H9 (cell line): ENCODE measurements at regions not wholly inside any gene's neighbourhood (a gene's known extent, or its start where the extent isn't known, plus 50 kb on each side); places are given as distances from the start of the nearest gene placed in this dataset.

Source experiments
- DNase-seq: peaks from one replicate; pipeline ENCODE4 v3.0.0-alpha.2; 2017
- H2AFZ ChIP-seq: one replicate; pipeline ENCODE4 v1.6.1; 2013; ENCODE audit warnings: mild to moderate bottlenecking, low read length, control low read depth, moderate library complexity
- H2AK5ac ChIP-seq: 2 replicates; pipeline ENCODE4 v1.6.1; 2013; ENCODE audit warnings: low read length, control low read depth, mixed read lengths; ENCODE audit not compliant: insufficient read length
- H2BK120ac ChIP-seq: one replicate; pipeline ENCODE4 v1.6.1; 2013; ENCODE audit warnings: low read depth, mild to moderate bottlenecking, low read length, control low read depth, inconsistent platforms; ENCODE audit not compliant: poor library complexity, severe bottlenecking
- H2BK12ac ChIP-seq: 2 replicates; pipeline ENCODE4 v1.6.1; 2013; ENCODE audit warnings: low read length, control low read depth, mixed read lengths, low read depth; ENCODE audit not compliant: insufficient read length
- H2BK15ac ChIP-seq: 2 replicates; pipeline ENCODE4 v1.6.1; 2013; ENCODE audit warnings: low read depth, low read length, control low read depth
- H2BK20ac ChIP-seq: one replicate; pipeline ENCODE4 v1.6.1; 2013; ENCODE audit warnings: low read depth, mild to moderate bottlenecking, low read length, control low read depth, inconsistent platforms; ENCODE audit not compliant: poor library complexity, severe bottlenecking
- H2BK5ac ChIP-seq: 2 replicates; pipeline ENCODE4 v1.6.1; 2013; ENCODE audit warnings: low read length, control low read depth, mixed read lengths; ENCODE audit not compliant: insufficient read length
- H3K14ac ChIP-seq: 2 replicates; pipeline ENCODE4 v1.6.1; 2013; ENCODE audit warnings: low read length, control low read depth; ENCODE audit not compliant: insufficient read depth
- H3K18ac ChIP-seq: 2 replicates; pipeline ENCODE4 v1.6.1; 2013; ENCODE audit warnings: low read depth, mild to moderate bottlenecking, mixed read lengths, low read length, control low read depth; ENCODE audit not compliant: insufficient read length
- H3K23ac ChIP-seq: 2 replicates; pipeline ENCODE4 v1.6.1; 2013; ENCODE audit warnings: low read length, control low read depth, mixed read lengths, low read depth; ENCODE audit not compliant: insufficient read length
- H3K23me2 ChIP-seq: 2 replicates; pipeline ENCODE4 v1.6.1; 2013; ENCODE audit warnings: low read depth, mild to moderate bottlenecking, mixed read lengths, low read length, control low read depth; ENCODE audit not compliant: insufficient read length, poor library complexity, severe bottlenecking
- H3K27ac ChIP-seq: 2 replicates; pipeline ENCODE4 v1.5.1; 2013; ENCODE audit warnings: low read length, control low read depth, mixed read lengths, low read depth; ENCODE audit not compliant: insufficient read length
- H3K27me3 ChIP-seq: 2 replicates; pipeline ENCODE4 v1.6.1; 2013; ENCODE audit warnings: low read length, control low read depth, inconsistent platforms; ENCODE audit not compliant: insufficient read depth
- H3K4ac ChIP-seq: 2 replicates; pipeline ENCODE4 v1.6.1; 2013; ENCODE audit warnings: low read depth, mild to moderate bottlenecking, control low read depth, inconsistent platforms, low read length, moderate library complexity
- H3K4me1 ChIP-seq: 2 replicates; pipeline ENCODE4 v1.6.1; 2013; ENCODE audit warnings: low read length, control low read depth, inconsistent platforms; ENCODE audit not compliant: insufficient read depth
- H3K4me2 ChIP-seq: 2 replicates; pipeline ENCODE4 v1.6.1; 2013; ENCODE audit warnings: low read length, control low read depth, mixed read lengths; ENCODE audit not compliant: insufficient read length, insufficient read depth
- H3K56ac ChIP-seq: 2 replicates; pipeline ENCODE4 v1.6.1; 2013; ENCODE audit warnings: low read depth, mild to moderate bottlenecking, mixed read lengths, low read length, control low read depth; ENCODE audit not compliant: insufficient read length
- H3K79me1 ChIP-seq: 2 replicates; pipeline ENCODE4 v1.6.1; 2013; ENCODE audit warnings: low read depth, mild to moderate bottlenecking, moderate library complexity, low read length, control low read depth, inconsistent platforms; ENCODE audit not compliant: insufficient read depth, poor library complexity, severe bottlenecking
- H3K79me2 ChIP-seq: 2 replicates; pipeline ENCODE4 v1.6.1; 2013; ENCODE audit warnings: low read length, control low read depth, inconsistent platforms; ENCODE audit not compliant: insufficient read depth
- H3K9ac ChIP-seq: 2 replicates; pipeline ENCODE4 v1.6.1; 2013; ENCODE audit warnings: low read length, control low read depth, mixed read lengths; ENCODE audit not compliant: insufficient read length; ENCODE audit errors: extremely low read depth
- H3K9me3 ChIP-seq: one replicate; pipeline ENCODE4 v1.6.1; 2013; ENCODE audit warnings: low read depth, low read length, inconsistent platforms; ENCODE audit not compliant: control insufficient read depth
- H3T11ph ChIP-seq: one replicate; pipeline ENCODE4 v1.6.1; 2013; ENCODE audit warnings: mild to moderate bottlenecking, low read length, control low read depth, inconsistent platforms
- H4K20me1 ChIP-seq: one replicate; pipeline ENCODE4 v1.6.1; 2013; ENCODE audit not compliant: control insufficient read depth, insufficient read length, insufficient read depth
- H4K5ac ChIP-seq: 2 replicates; pipeline ENCODE4 v1.6.1; 2013; ENCODE audit warnings: low read depth, mild to moderate bottlenecking, mixed read lengths, low read length, control low read depth; ENCODE audit not compliant: insufficient read length
- H4K8ac ChIP-seq: replicated peaks from 2 replicates; pipeline ENCODE4 v1.6.1; 2013; ENCODE audit warnings: low read length, control low read depth, mixed read lengths, low read depth; ENCODE audit not compliant: insufficient read length
- H4K91ac ChIP-seq: 2 replicates; pipeline ENCODE4 v1.6.1; 2013; ENCODE audit warnings: low read depth, mild to moderate bottlenecking, moderate library complexity, mixed read lengths, low read length, control low read depth; ENCODE audit not compliant: insufficient read length
- H3K27ac Mint-ChIP-seq, 3 experiments: 2 replicates in 2 of 3; 3 replicates in 1 of 3; pipeline ENCODE4 v1.8.0; 2020 to 2021; ENCODE audit warnings: mixed read lengths in 3 of 3, mild to moderate bottlenecking in 1 of 3, moderate library complexity in 1 of 3
- H3K27me3 Mint-ChIP-seq: 2 replicates; pipeline ENCODE4 v1.8.0; 2021; ENCODE audit warnings: low read depth, mild to moderate bottlenecking, moderate library complexity, mixed read lengths
- H3K36me3 Mint-ChIP-seq, 3 experiments: 2 replicates in 2 of 3; 3 replicates in 1 of 3; pipeline ENCODE4 v1.8.0; 2020 to 2021; ENCODE audit warnings: low read depth in 3 of 3, mixed read lengths in 3 of 3; ENCODE audit not compliant: insufficient read depth in 1 of 3
- H3K4me1 Mint-ChIP-seq, 2 experiments: 2 replicates each; pipeline ENCODE4 v1.8.0; 2020; ENCODE audit warnings: mixed read lengths in 2 of 2
- H3K4me3 Mint-ChIP-seq, 2 experiments: 2 replicates in 1 of 2; 3 replicates in 1 of 2; pipeline ENCODE4 v1.8.0; 2020 to 2021; ENCODE audit warnings: mild to moderate bottlenecking in 2 of 2, mixed read lengths in 2 of 2, moderate library complexity in 1 of 2
- H3K9me3 Mint-ChIP-seq, 2 experiments: 2 replicates in 1 of 2; 3 replicates in 1 of 2; pipeline ENCODE4 v1.8.0; 2020; ENCODE audit warnings: mild to moderate bottlenecking in 2 of 2, mixed read lengths in 2 of 2, moderate library complexity in 1 of 2
- WGBS: extraction: QIAGEN DNeasy Blood & Tissue Kit; methylation state at CpG from one replicate; pipeline ENCODE4 v1.1.7; 2013; ENCODE audit warnings: missing lambda C conversion rate, low lambda C conversion rate, mixed read lengths; ENCODE audit not compliant: insufficient read length; ENCODE audit errors: extremely low coverage; 5-methylcytosine and 5-hydroxymethylcytosine counted together
- TF ChIP-seq, protein P1 (sequence below): fragments of 200-600 bp; sonication (generic); conservative IDR thresholded peaks from 3 replicates; pipeline ENCODE4 v1.8.0; 2021; ENCODE audit warnings: antibody characterized with exemption, mild to moderate bottlenecking

DNA sequence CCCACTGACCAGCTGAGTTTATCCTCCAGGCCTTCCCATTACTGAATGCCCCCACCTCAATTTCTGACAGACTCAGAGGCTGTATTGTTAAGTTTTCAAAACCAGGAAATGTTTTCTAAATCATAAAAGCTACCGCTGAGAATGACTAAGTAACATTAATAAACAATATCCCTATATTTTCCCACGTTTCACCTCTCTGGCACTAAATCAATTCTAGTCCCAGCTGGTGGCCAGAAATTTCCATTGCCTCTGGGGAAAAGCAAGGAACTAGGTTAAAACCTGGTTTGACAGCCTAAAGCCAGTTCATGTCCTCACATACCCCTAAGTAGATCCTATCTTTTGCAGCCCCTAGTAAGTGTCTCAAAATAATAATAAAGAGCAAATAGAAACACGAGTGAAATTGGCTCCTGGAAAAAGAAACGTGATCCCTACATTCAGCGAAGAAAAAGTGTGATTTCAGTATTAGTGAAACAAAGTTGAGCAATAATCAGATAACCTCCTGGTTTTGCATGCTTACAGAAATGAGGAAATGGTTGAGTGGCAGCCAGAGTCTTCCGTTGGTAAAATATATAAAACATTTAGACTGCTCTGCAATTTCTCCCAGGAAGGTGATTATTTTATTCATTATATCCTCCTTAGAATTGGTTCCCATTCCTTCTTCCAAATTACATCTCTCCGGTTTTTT, 110.9 kb downstream of the ESM1 start:
- no peak overlapping the region for H3K27ac ChIP-seq

More for the DNA sequence above, 110.9 kb downstream of the ESM1 start:
- H3K4me1 Mint-ChIP-seq, result peaks cover 33 to 36% of the 10 kb centered on the region in 2 experiments
- Histone ChIP-seq H2BK15ac (no peak overlapping the region), H4K91ac (no peak overlapping the region), H2BK20ac (no peak overlapping the region), H3K18ac (no peak overlapping the region), H3K14ac (no peak overlapping the region), H3K23me2 (no peaks in the 10 kb centered on the region), H4K5ac (no peak overlapping the region), H2AK5ac (no peak overlapping the region), H3K4me1 (peaks cover 3% of the 10 kb centered on the region; the same call in 1 of the 2 replicates), H3K23ac (no peak overlapping the region), H3T11ph (no peak overlapping the region), H3K79me1 (no peaks in the 10 kb centered on the region), H3K79me2 (no peaks in the 10 kb centered on the region), H2BK120ac (no peak overlapping the region), H3K9me3 (no peaks in the 10 kb centered on the region), H3K56ac (no peak overlapping the region), H2BK5ac (no peak overlapping the region), H4K20me1 (no peaks in the 10 kb centered on the region), H2BK12ac (no peak overlapping the region), H2AFZ (no peak overlapping the region), H3K4ac (no peak overlapping the region), H3K27me3 (no peaks in the 10 kb centered on the region), H3K4me2 (no peak overlapping the region), H3K9ac (no peak overlapping the region), H4K8ac (no peak overlapping the region)
- WGBS, result no CpG with 5 or more reads among the region's 7 CpGs
- H3K27ac Mint-ChIP-seq, result no peak overlapping the region; a peak in 1 of 7 replicates
- H3K4me3 Mint-ChIP-seq, result no peak overlapping the region
- H3K27me3 Mint-ChIP-seq, result peaks cover 6% of the 10 kb centered on the region
- H3K36me3 Mint-ChIP-seq, result no peaks in the 10 kb centered on the region
- no peak for DNase-seq
- H3K9me3 Mint-ChIP-seq, result no peaks in the 10 kb centered on the region
- TF ChIP-seq, protein P1, sequence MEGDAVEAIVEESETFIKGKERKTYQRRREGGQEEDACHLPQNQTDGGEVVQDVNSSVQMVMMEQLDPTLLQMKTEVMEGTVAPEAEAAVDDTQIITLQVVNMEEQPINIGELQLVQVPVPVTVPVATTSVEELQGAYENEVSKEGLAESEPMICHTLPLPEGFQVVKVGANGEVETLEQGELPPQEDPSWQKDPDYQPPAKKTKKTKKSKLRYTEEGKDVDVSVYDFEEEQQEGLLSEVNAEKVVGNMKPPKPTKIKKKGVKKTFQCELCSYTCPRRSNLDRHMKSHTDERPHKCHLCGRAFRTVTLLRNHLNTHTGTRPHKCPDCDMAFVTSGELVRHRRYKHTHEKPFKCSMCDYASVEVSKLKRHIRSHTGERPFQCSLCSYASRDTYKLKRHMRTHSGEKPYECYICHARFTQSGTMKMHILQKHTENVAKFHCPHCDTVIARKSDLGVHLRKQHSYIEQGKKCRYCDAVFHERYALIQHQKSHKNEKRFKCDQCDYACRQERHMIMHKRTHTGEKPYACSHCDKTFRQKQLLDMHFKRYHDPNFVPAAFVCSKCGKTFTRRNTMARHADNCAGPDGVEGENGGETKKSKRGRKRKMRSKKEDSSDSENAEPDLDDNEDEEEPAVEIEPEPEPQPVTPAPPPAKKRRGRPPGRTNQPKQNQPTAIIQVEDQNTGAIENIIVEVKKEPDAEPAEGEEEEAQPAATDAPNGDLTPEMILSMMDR, result no peak
